ENCODE measurements at regions not wholly inside any gene's neighbourhood (a gene's known extent, or its start where the extent isn't known, plus 50 kb on each side); places are given as distances from the start of the nearest gene placed in this dataset.
A peak's percentile ranks its signal among the peaks of the same experiment; 100 is the strongest.
"Not testable (repeated sequence)": the region's sequence is repeated elsewhere in the genome, so short reads cannot be mapped to it uniquely, and the experiment has no call there.

DNA sequence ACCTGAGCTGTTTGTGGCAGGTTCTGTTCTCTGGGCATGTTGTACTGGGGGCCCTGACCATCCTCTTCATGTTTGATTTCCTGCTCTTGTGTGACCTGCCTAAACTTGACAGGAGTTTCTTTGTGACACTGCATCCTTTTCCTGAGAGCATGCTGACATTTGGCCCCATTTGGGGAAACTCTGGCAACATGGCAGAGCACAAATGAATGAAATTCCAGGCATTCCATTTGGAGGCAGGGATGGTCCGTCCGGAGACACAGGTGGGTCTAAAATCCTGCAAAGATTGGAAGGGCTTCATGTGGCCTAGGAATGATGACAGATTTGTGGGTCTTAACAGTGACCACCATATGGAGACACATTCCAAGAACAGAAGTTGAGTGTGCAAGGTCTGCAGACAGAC lies 184.0 kb downstream of the FCRL5 start:
- no peak for DNase-seq (ENCODE audit: low read depth)

DNA sequence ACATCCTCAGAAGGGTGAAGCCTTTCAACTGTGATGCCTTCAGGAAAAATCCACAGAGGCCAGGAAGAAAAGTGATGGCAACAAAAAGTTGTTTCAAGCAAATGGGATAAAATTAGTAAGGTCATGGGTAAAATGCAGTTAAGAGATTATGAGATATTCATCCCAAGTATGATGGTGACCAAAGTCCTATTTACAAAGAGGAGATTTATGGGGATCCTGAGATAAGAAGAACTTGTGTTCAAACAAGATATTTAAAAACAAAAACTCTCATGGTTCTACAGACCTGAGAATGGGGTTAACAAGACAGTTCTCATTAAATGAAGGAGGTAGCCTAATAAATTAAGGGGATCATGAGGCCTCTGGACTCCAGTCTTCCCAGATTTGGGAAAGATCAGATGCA lies 184.4 kb downstream of the FCRL5 start:
- no peak for DNase-seq (ENCODE audit: low read depth)

- DNase-seq (ENCODE audit: low read depth) = no peak
Measured at GRCh38 chr1:157367091-157367739, 185.1 kb downstream of the FCRL5 start.

DNA sequence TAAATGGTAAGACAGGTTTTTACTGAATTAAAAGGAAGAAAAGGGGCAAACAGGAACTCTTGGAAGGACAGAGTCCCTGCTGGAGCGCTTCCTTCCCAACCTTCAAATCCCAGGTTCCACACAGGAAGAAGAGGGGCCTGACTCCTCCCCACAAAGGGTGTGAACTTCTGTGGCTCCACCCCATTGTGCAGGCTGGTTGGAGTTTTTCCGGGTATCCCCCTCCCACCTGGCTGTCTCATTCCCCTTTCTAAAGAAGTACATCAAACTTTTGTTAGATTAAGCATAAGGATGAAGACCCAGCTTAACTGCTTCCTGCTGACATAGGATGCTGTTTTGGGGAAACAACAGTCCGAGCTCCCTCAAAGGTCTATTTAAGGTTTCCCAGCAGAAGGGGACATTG lies 187.7 kb downstream of the FCRL5 start:
- DNase-seq (ENCODE audit: low read depth) = no peak

- DNase-seq (ENCODE audit: low read depth) = peak; percentile 48
Measured at GRCh38 chr1:157363660-157364140, 188.6 kb downstream of the FCRL5 start.

DNA sequence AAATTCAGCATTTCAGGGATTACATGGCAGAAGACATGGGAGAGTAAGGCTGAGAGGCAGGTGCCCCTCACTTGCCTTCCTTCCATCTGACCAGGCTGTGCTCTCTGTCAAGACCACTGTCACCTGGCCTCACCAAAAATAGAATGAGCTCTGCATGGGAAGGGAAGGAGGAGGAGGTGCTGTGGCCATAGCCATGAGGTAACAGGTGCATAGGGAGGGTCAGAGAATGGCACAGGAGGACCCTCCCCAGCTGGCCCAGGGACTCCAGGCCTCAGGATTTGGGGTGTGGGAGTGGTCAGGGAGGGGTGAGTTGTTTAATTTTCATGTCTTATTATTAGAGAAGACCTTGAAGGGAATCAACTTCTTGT lies 192.3 kb downstream of the FCRL5 start:
- DNase-seq (ENCODE audit: low read depth) = no peak

GRCh38 chr1:157359314-157360022 lies 192.8 kb downstream of the FCRL5 start:
- DNase-seq (ENCODE audit: low read depth) = peak; percentile 48

DNA sequence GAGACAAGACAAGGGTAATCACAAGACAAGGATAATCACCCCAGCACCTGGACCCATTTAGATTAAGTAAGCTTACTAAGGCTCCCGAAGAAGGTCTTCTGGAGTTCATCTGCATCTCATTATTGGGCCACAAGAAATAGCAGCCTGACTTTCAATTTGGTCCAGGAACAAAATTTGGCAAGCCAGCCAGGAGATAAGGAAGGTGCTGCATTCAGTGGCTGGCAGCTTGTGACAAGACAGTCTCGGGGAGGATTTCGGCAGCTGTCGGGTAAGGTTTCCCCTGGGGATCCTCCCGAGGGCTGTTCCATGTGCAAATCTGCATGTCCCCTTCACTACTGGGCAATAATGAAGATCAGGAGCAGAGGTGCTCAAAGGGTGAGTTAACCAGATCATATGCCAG lies 195.2 kb downstream of the FCRL5 start:
- no peak for DNase-seq (ENCODE audit: low read depth)

- no peak for DNase-seq (ENCODE audit: low read depth)
Measured at GRCh38 chr1:157356601-157357000, 195.7 kb downstream of the FCRL5 start.

DNA sequence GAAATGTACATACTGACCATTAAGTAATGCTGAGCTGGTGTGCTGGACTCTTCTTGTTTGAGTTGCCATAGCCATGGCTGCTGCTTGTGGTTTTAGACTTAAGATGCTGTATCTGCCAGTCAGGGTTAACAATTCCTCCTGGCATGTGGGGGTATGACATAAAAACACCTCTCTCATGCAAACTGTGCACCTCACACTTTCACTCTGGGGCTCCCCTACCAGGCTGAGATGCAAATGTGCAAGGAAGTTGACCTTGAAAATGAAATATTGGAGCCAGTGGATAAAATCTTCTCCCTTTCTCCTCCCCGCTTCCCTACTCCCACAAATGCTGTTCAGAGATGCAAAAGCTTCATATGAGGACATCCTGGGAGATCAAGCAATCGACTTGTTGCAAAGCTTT lies 198.8 kb downstream of the FCRL5 start:
- DNase-seq (ENCODE audit: low read depth) = no peak

- no peak for DNase-seq (ENCODE audit: low read depth)
Measured at GRCh38 chr1:157352817-157353408, 199.4 kb downstream of the FCRL5 start.

DNA sequence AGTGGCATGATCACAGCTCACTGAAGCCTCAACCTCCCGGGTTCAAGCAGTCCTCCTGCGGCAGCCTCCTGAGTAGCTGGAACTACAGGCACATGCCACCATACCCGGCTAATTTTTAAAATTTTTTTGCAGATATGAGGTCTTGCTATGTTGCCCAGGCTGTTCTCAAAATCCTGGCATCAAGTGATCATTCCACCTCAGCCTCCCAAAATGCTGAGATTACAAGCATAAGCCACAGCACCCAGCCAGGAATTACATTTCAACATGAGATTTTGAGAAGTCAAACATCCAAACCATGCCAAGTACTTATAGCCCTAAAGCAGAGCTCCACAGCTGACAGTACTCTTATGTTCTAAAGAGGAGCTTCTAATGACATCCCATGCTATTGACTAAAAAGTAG lies 200.1 kb downstream of the FCRL5 start:
- DNase-seq (ENCODE audit: low read depth) = no peak

- DNase-seq (ENCODE audit: low read depth) = not testable (repeated sequence)
Measured at GRCh38 chr1:157351800-157352199, 200.5 kb downstream of the FCRL5 start.

DNA sequence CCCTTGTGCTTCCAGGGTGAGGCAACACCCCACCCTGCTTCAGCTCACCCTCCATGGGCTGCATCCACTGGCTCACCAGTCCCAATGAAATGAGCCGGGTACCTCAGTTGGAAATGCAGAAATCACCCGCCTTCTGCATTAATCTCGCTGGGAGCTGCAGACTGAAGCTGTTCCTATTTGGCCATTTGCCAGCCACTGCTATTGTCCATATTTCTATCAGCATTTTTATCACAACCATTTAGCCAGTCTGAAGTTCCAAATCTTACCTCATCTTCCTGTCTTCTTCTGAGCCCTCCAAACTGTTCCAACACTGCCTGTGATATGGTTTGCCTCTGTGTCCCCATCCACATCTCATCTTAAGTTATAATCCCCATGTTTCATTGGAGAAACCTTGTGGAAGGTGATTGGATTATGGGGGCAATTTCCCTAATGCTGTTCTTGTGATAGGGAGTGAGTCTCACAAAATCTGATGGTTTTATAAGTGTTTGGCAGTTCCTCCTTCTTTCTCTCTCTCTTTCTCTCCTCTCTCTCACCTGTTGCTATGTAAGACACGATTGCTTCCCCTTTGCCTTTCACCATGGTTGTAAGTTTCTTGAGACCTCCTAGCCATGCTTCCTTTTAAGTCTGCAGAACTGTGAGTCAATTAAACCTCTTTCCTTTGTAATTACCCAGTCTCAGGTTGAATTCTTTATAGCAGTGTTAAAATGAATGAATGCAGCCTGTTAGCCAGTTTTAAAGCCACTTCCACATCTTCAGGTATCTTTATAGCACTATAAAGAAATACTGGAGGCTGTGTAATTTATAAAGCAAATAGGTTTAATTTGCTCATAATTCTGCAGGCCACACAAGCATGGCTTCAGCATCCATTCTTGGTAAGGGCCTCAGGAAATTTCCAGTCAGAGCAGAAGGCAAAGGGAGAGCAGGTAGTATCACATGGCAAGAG lies 203.5 kb downstream of the FCRL5 start:
- DNase-seq (ENCODE audit: low read depth) = no peak

GRCh38 chr1:157347506-157347905 lies 204.8 kb downstream of the FCRL5 start:
- no peak for DNase-seq (ENCODE audit: low read depth)

DNA sequence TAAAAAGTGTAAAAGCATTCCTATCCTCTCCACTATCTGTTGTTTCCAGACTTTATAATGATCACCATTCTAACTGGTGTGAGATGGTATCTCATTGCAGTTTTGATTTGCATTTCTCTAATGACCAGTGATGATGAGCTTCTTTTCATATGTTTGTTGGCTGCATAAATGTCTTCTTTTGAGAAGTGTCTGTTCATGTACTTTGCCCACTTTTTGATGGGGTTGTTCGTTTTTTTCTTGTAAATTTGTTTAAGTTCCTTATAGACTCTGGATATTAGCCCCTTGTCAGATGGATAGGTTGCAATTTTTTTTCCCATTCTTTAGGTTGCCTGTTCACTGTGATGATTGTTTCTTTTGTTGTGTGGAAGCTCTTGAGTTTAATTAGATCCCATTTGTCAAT lies 199.6 kb upstream of the ETV3 start:
- not testable (repeated sequence) for DNase-seq (ENCODE audit: low read depth)

- DNase-seq (ENCODE audit: low read depth) = no peak
Measured at GRCh38 chr1:157335056-157335455, 196.9 kb upstream of the ETV3 start.

- DNase-seq (ENCODE audit: low read depth) = no peak
Measured at GRCh38 chr1:157334041-157334440, 195.8 kb upstream of the ETV3 start.

DNA sequence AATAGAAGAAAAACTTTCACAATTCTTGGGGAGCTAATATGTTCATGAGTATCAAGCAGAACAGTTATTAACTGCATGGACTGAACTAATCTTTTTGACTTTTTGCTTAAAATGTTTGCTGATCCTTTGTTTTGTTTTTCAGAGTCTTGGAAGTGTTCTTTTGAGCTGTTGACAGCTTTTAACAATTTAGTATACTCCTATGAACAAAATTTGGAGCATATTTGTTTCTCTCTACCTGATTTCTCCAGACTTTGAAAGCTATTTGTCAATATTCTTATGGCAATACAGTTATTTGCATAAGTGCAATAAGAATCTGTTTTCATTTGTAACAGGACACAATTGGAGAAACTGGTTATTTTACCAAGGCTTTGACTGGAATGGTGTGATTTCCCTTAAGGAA lies 192.0 kb upstream of the ETV3 start:
- DNase-seq (ENCODE audit: low read depth) = not testable (repeated sequence)

GRCh38 chr1:157328120-157328519 lies 189.9 kb upstream of the ETV3 start:
- DNase-seq (ENCODE audit: low read depth) = not testable (repeated sequence)

GRCh38 chr1:157326173-157326859 lies 188.1 kb upstream of the ETV3 start:
- DNase-seq (ENCODE audit: low read depth) = no peak

DNA sequence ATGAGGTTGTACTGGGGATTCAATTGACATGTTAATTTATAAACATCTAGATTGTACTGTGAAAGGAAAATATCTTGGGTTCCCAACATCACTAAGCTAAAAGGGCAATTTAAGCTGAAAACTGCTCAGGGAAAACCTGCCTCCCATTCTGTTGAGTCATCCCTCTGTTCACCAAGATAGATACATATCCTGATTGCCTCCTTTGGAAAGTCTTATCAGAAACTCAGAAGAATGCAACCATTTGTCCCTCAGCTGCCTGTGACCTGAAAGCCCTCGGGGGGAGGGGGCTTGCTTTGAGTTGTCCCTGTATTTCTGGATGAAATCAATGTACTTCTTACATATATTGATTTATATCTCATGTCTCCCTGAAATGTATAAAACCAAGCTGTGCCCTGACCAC lies 187.0 kb upstream of the ETV3 start:
- no peak for DNase-seq (ENCODE audit: low read depth)

All from EH (cell line).